ENCODE measurements at regions not wholly inside any gene's neighbourhood (a gene's known extent, or its start where the extent isn't known, plus 50 kb on each side); places are given as distances from the start of the nearest gene placed in this dataset.

DNA sequence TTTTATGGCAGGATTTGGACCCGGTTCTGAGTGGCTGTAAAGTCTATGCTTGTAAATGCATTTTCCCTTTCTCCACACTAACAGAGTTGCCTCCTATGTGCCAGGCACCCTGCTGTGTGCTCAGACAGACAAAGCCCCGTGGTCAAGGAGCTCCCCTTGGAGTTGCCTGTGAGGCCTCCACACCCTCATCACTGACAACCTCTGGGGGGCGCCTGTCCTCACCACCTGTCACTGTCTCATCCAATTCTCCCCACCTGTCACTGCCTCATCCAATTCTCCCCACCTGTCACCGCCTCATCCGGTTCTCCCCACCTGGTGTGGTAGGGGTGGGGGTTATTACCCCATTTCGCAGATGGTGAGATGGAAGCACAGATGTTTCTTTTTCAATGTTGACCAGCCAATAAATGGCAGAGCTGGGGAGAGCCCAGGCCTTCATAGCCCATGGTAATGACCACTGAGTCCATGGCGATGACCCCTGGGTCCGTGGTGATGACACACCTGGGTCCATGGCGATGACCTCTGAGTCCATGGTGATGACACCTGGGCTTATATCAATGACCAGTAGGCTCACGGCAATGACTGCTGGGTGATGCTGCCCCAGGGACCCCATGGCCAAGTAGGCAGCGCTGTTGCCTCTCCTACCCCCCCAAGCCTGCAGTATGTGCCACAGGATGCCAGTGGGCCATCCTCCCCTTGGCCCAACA is 150.1 kb downstream of the IRF8 start:
- 73 to 81% methylated on average over 11 of the region's 11 CpGs for WGBS, 2 donors
- peaks cover 0 to 11% (median 4%) of the 10 kb centered on the region in 4 donors for H3K4me1 ChIP-seq
- TF ChIP-seq POLR2A (IDR thresholded peaks at IDR 0.05) = no peak
- TF ChIP-seq, protein P1, sequence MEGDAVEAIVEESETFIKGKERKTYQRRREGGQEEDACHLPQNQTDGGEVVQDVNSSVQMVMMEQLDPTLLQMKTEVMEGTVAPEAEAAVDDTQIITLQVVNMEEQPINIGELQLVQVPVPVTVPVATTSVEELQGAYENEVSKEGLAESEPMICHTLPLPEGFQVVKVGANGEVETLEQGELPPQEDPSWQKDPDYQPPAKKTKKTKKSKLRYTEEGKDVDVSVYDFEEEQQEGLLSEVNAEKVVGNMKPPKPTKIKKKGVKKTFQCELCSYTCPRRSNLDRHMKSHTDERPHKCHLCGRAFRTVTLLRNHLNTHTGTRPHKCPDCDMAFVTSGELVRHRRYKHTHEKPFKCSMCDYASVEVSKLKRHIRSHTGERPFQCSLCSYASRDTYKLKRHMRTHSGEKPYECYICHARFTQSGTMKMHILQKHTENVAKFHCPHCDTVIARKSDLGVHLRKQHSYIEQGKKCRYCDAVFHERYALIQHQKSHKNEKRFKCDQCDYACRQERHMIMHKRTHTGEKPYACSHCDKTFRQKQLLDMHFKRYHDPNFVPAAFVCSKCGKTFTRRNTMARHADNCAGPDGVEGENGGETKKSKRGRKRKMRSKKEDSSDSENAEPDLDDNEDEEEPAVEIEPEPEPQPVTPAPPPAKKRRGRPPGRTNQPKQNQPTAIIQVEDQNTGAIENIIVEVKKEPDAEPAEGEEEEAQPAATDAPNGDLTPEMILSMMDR (IDR thresholded peaks at IDR 0.05) = no peak
- DNase-seq = peak; percentile 57
- no peak overlapping the region for H3K27ac ChIP-seq
- intact Hi-C loops (cut with DNase I) = no loop called here
- H3K27me3 ChIP-seq = peaks cover 0 to 2% (median 0%) of the 10 kb centered on the region in 3 donors
- no peaks in the 10 kb centered on the region for H3K36me3 ChIP-seq
- no peak overlapping the region for H3K4me3 ChIP-seq
- H3K9me3 ChIP-seq = no peaks in the 10 kb centered on the region

- no peak for DNase-seq
- H3K4me1 ChIP-seq = peaks cover 0 to 11% (median 4%) of the 10 kb centered on the region in 4 donors
Measured at GRCh38 chr16:86049641-86050040, 150.7 kb downstream of the IRF8 start.

GRCh38 chr16:86050111-86050510 is 151.1 kb downstream of the IRF8 start:
- Histone ChIP-seq H3K4me1 (peaks cover 0 to 11% (median 4%) of the 10 kb centered on the region in 4 donors), H3K4me3 (no peak overlapping the region), H3K36me3 (no peaks in the 10 kb centered on the region), H3K27ac (no peak overlapping the region), H3K27me3 (no peaks in the 10 kb centered on the region), H3K9me3 (no peaks in the 10 kb centered on the region)
- TF ChIP-seq POLR2AphosphoS5 (IDR thresholded peaks at IDR 0.05) = no peak
- TF ChIP-seq POLR2A (IDR thresholded peaks at IDR 0.05) = no peak
- TF ChIP-seq, protein P1 (IDR thresholded peaks at IDR 0.05) = no peak
- TF ChIP-seq EP300 (IDR thresholded peaks at IDR 0.05) = no peak
- WGBS, 2 donors = 90% methylated on average over 8 of the region's 8 CpGs
- DNase-seq = no peak
- intact Hi-C loops (cut with DNase I) = no loop called here

More at GRCh38 chr16:86049641-86050040, 150.7 kb downstream of the IRF8 start:
- 86 to 87% methylated on average over 10 of the region's 10 CpGs for WGBS, 2 donors
- TF ChIP-seq POLR2A (IDR thresholded peaks at IDR 0.05) = no peak
- TF ChIP-seq, protein P1 (IDR thresholded peaks at IDR 0.05) = no peak
- no peak for TF ChIP-seq POLR2AphosphoS5 (IDR thresholded peaks at IDR 0.05)
- no peak overlapping the region for H3K4me3 ChIP-seq
- H3K27me3 ChIP-seq = no peaks in the 10 kb centered on the region
- no peaks in the 10 kb centered on the region for H3K9me3 ChIP-seq
- H3K36me3 ChIP-seq = no peaks in the 10 kb centered on the region
- no peak overlapping the region for H3K27ac ChIP-seq
- intact Hi-C loops (cut with DNase I) = no loop called here

GRCh38 chr16:86050591-86051367 is 151.8 kb downstream of the IRF8 start:
- no peak overlapping the region for H3K4me3 ChIP-seq
- no peak overlapping the region for H3K27ac ChIP-seq
- H3K9me3 ChIP-seq = no peaks in the 10 kb centered on the region
- WGBS, 2 donors = 90 to 91% methylated on average over 18 of the region's 18 CpGs
- TF ChIP-seq, protein P1 (IDR thresholded peaks at IDR 0.05) = no peak
- no peak for TF ChIP-seq EP300 (IDR thresholded peaks at IDR 0.05)
- TF ChIP-seq POLR2A (IDR thresholded peaks at IDR 0.05) = no peak
- TF ChIP-seq POLR2AphosphoS5 (IDR thresholded peaks at IDR 0.05) = no peak
- H3K36me3 ChIP-seq = no peaks in the 10 kb centered on the region
- no peaks in the 10 kb centered on the region for H3K27me3 ChIP-seq
- intact Hi-C loops (cut with DNase I) = no loop called here
- no peak for DNase-seq
- H3K4me1 ChIP-seq = peaks cover 0 to 11% (median 4%) of the 10 kb centered on the region in 4 donors

Data from sigmoid colon (tissue), 6 donors.